Neural cell (in vitro differentiated cells): ENCODE measurements at regions not wholly inside any gene's neighbourhood (a gene's known extent, or its start where the extent isn't known, plus 50 kb on each side); places are given as distances from the start of the nearest gene placed in this dataset.

Source experiments
- H2AFZ ChIP-seq: fragments of 200-600, 300-800 bp; sonication (generic), shearing (Covaris generic); 2 replicates; pipeline ENCODE4 v1.6.0; 2014; ENCODE audit warnings: low read depth, mild to moderate bottlenecking, antibody characterized with exemption, low read length, moderate library complexity
- H3F3A ChIP-seq: fragments of 200-600 bp; shearing (Covaris generic); 2 replicates; pipeline ENCODE4 v1.6.1; 2016; ENCODE audit warnings: mild to moderate bottlenecking, moderate library complexity, mixed read lengths, antibody characterized with exemption, low read length; ENCODE audit not compliant: insufficient read depth, poor library complexity, severe bottlenecking
- H3K27ac ChIP-seq: fragments of 200-600, 300-800 bp; sonication (generic), shearing (Covaris generic); 2 replicates; pipeline ENCODE4 v1.5.1; 2014; ENCODE audit warnings: mild to moderate bottlenecking, low read length, moderate library complexity
- H3K27me3 ChIP-seq: fragments of 300-800, 200-600 bp; sonication (generic), shearing (Covaris generic); 2 replicates; pipeline ENCODE4 v1.6.0; 2014; ENCODE audit warnings: mild to moderate bottlenecking, low read depth, low read length, moderate library complexity; ENCODE audit not compliant: insufficient read depth
- H3K36me3 ChIP-seq: fragments of 300-800, 200-600 bp; sonication (generic), shearing (Covaris generic); 2 replicates; pipeline ENCODE4 v1.5.1; 2014; ENCODE audit warnings: mild to moderate bottlenecking, antibody characterized with exemption, low read length, moderate library complexity; ENCODE audit not compliant: insufficient read depth
- H3K4me2 ChIP-seq: fragments of 300-800, 200-600 bp; sonication (generic), shearing (Covaris generic); 2 replicates; pipeline ENCODE4 v1.6.0; 2014; ENCODE audit warnings: mild to moderate bottlenecking, low read length
- H3K4me3 ChIP-seq: fragments of 300-800, 200-600 bp; sonication (generic), shearing (Covaris generic); 2 replicates; pipeline ENCODE4 v1.5.1; 2014; ENCODE audit warnings: mild to moderate bottlenecking, low read length, moderate library complexity
- H3K79me2 ChIP-seq: fragments of 200-600 bp; shearing (Covaris generic); replicated peaks from 2 replicates; pipeline ENCODE4 v1.6.0; 2014; ENCODE audit warnings: mild to moderate bottlenecking, low read length, moderate library complexity; ENCODE audit not compliant: insufficient read depth
- H3K9ac ChIP-seq: fragments of 300-800, 200-600 bp; sonication (generic), shearing (Covaris generic); 2 replicates; pipeline ENCODE4 v1.6.1; 2016; ENCODE audit warnings: mild to moderate bottlenecking, low read length, mixed read lengths
- H3K9me2 ChIP-seq: fragments of 200-600 bp; shearing (Covaris generic); 2 replicates; pipeline ENCODE4 v1.6.1; 2016; ENCODE audit warnings: mild to moderate bottlenecking, low read length, mixed read lengths; ENCODE audit not compliant: insufficient read depth
- H3K9me3 ChIP-seq: fragments of 200-600, 300-800 bp; sonication (generic), shearing (Covaris generic); 2 replicates; pipeline ENCODE4 v1.6.1; 2016; ENCODE audit warnings: mild to moderate bottlenecking, mixed run types, low read length, moderate library complexity, mixed read lengths
- H4K20me1 ChIP-seq: fragments of 200-600 bp; shearing (Covaris generic); 2 replicates; pipeline ENCODE4 v1.6.1; 2016; ENCODE audit warnings: mild to moderate bottlenecking, mixed run types; ENCODE audit not compliant: insufficient read depth
- EP300 ChIP-seq: fragments of 450-650 bp; conservative IDR thresholded peaks from 2 replicates; pipeline ENCODE4 v1.6.1; 2014; ENCODE audit warnings: antibody characterized with exemption, mild to moderate bottlenecking, moderate library complexity; ENCODE audit not compliant: poor library complexity, severe bottlenecking
- EZH2 ChIP-seq: fragments of 200-600, 300-800 bp; shearing (Covaris generic), sonication (generic); IDR thresholded peaks from 2 replicates; pipeline ENCODE4 v1.6.1; 2014; ENCODE audit warnings: antibody characterized with exemption, low read length, borderline replicate concordance, mild to moderate bottlenecking; ENCODE audit not compliant: insufficient read depth, poor library complexity, severe bottlenecking
- MXI1 ChIP-seq: fragments of 450-650 bp; conservative IDR thresholded peaks from 2 replicates; pipeline ENCODE4 v1.6.1; 2014; ENCODE audit warnings: antibody characterized with exemption, mild to moderate bottlenecking; ENCODE audit not compliant: poor library complexity, severe bottlenecking
- POLR2AphosphoS5 ChIP-seq: IDR thresholded peaks from 2 replicates; pipeline ENCODE4 v1.6.1; 2012
- RAD21 ChIP-seq: fragments of 450-650 bp; conservative IDR thresholded peaks from 2 replicates; pipeline ENCODE4 v1.6.1; 2014; ENCODE audit warnings: antibody characterized with exemption, mild to moderate bottlenecking, moderate library complexity
- SMC3 ChIP-seq: fragments of 450-650 bp; conservative IDR thresholded peaks from 2 replicates; pipeline ENCODE4 v1.6.1; 2014; ENCODE audit warnings: antibody characterized with exemption, mild to moderate bottlenecking, moderate library complexity; ENCODE audit not compliant: poor library complexity
- TAF1 ChIP-seq: IDR thresholded peaks from 2 replicates; pipeline ENCODE4 v1.6.1; 2012; ENCODE audit warnings: low read depth
- TF ChIP-seq, protein P1 (sequence below): IDR thresholded peaks from 2 replicates; pipeline ENCODE4 v1.6.1; 2012; ENCODE audit warnings: borderline replicate concordance
- TF ChIP-seq, protein P2 (sequence below): fragments of 450-650 bp; IDR thresholded peaks from 2 replicates; pipeline ENCODE4 v1.5.1; 2014; ENCODE audit warnings: antibody characterized with exemption, mild to moderate bottlenecking, moderate library complexity; ENCODE audit not compliant: poor library complexity, severe bottlenecking

DNA sequence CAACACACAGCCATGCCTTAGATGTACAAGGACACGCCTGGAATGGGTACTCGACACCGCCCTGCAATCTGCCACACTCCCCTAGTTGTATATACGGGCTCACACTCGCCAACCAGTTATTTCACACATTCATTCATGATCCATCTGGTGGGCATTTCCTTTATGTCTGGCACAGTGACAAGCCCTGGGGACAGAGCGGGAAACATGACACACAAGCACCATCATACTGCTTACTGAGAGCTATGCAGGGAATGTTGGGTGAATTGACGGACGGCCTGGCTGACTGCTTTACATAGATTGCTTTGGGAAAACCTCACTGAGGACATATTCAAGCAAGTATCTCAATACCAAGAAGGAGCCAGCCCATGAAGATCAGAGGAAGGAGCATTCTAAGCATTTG is 448.0 kb upstream of the SPRED2 start:
- Histone ChIP-seq H2AFZ (no peak overlapping the region), H3K36me3 (no peaks in the 10 kb centered on the region), H3K27ac (no peak overlapping the region), H3K9me2 (no peaks in the 10 kb centered on the region), H3K9me3 (no peaks in the 10 kb centered on the region), H4K20me1 (no peaks in the 10 kb centered on the region), H3K79me2 (no peaks in the 10 kb centered on the region), H3K9ac (no peak overlapping the region), H3F3A (no peaks in the 10 kb centered on the region), H3K4me3 (no peak overlapping the region), H3K27me3 (no peaks in the 10 kb centered on the region), H3K4me2 (no peak overlapping the region)
- TF ChIP-seq TAF1, result no peak

DNA sequence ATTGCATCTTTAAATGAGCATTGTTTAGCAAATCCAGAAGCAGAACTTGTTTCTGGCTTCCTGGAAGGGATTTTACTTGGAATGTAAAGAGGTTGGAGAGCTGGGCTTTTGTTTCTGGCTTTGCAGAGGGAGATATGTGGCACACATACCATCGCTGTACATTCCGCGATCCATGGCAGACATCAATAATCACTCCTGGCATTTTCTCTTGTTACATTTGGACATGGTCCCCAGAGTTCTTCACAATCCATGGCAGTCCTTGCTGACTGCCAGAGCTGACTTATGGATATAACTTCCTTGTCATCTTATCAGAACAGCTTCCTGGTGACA is 445.6 kb upstream of the SPRED2 start:
- Histone ChIP-seq H3K27ac (no peak overlapping the region), H3K9me3 (no peaks in the 10 kb centered on the region), H3K4me2 (no peak overlapping the region), H3K9me2 (no peaks in the 10 kb centered on the region), H3K79me2 (no peaks in the 10 kb centered on the region), H3F3A (no peaks in the 10 kb centered on the region), H3K9ac (no peak overlapping the region), H3K4me3 (no peak overlapping the region), H4K20me1 (no peaks in the 10 kb centered on the region), H3K36me3 (no peaks in the 10 kb centered on the region), H3K27me3 (no peaks in the 10 kb centered on the region), H2AFZ (no peak overlapping the region)
- TF ChIP-seq, protein P1, sequence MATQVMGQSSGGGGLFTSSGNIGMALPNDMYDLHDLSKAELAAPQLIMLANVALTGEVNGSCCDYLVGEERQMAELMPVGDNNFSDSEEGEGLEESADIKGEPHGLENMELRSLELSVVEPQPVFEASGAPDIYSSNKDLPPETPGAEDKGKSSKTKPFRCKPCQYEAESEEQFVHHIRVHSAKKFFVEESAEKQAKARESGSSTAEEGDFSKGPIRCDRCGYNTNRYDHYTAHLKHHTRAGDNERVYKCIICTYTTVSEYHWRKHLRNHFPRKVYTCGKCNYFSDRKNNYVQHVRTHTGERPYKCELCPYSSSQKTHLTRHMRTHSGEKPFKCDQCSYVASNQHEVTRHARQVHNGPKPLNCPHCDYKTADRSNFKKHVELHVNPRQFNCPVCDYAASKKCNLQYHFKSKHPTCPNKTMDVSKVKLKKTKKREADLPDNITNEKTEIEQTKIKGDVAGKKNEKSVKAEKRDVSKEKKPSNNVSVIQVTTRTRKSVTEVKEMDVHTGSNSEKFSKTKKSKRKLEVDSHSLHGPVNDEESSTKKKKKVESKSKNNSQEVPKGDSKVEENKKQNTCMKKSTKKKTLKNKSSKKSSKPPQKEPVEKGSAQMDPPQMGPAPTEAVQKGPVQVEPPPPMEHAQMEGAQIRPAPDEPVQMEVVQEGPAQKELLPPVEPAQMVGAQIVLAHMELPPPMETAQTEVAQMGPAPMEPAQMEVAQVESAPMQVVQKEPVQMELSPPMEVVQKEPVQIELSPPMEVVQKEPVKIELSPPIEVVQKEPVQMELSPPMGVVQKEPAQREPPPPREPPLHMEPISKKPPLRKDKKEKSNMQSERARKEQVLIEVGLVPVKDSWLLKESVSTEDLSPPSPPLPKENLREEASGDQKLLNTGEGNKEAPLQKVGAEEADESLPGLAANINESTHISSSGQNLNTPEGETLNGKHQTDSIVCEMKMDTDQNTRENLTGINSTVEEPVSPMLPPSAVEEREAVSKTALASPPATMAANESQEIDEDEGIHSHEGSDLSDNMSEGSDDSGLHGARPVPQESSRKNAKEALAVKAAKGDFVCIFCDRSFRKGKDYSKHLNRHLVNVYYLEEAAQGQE, result no peak
- TF ChIP-seq TAF1, result no peak
- TF ChIP-seq RAD21, result no peak
- no peak for TF ChIP-seq EZH2
- TF ChIP-seq POLR2AphosphoS5, result no peak
- TF ChIP-seq MXI1, result no peak

DNA sequence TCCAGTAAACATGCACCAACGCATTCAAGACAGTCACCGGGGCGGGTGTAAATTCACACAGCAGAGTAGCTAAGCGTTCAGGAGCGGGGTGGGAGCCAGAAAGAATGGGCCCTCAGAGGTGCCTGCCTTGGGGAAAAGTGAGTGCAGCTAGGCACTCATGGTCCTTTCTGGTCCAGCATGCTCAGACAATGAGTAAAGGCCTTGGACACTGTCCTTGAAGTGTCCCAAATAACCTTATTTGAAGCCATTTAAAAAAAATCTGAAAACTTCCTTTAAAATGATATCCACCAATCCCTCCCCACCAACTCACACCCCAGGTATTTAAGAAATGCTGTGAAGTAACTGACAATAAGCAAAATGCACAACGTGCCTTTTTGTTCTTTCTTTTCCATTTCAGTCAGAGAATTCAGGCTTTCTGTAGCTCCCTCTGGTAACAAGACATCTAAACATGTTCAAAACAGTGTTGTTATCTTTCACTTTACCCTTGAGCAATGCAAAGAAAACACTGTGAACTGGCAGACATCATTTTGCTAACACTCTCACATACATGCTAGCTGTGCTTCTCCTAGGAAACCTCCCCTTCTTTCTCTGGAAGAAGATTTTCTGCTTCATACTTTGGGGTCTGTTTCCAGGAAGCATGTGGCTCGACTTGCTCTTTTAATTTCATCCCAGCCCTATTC is 445.1 kb upstream of the SPRED2 start:
- H4K20me1 ChIP-seq, result no peaks in the 10 kb centered on the region
- no peak overlapping the region for H3K4me2 ChIP-seq
- H3K9ac ChIP-seq, result no peak overlapping the region
- H2AFZ ChIP-seq, result no peak overlapping the region
- H3K9me3 ChIP-seq, result no peaks in the 10 kb centered on the region
- H3K27me3 ChIP-seq, result no peaks in the 10 kb centered on the region
- no peaks in the 10 kb centered on the region for H3K79me2 ChIP-seq
- H3K9me2 ChIP-seq, result no peaks in the 10 kb centered on the region
- no peaks in the 10 kb centered on the region for H3K36me3 ChIP-seq
- H3K27ac ChIP-seq, result no peak overlapping the region
- TF ChIP-seq, protein P1, result no peak
- TF ChIP-seq EP300, result no peak
- no peak for TF ChIP-seq EZH2
- no peak for TF ChIP-seq MXI1
- TF ChIP-seq, protein P2, sequence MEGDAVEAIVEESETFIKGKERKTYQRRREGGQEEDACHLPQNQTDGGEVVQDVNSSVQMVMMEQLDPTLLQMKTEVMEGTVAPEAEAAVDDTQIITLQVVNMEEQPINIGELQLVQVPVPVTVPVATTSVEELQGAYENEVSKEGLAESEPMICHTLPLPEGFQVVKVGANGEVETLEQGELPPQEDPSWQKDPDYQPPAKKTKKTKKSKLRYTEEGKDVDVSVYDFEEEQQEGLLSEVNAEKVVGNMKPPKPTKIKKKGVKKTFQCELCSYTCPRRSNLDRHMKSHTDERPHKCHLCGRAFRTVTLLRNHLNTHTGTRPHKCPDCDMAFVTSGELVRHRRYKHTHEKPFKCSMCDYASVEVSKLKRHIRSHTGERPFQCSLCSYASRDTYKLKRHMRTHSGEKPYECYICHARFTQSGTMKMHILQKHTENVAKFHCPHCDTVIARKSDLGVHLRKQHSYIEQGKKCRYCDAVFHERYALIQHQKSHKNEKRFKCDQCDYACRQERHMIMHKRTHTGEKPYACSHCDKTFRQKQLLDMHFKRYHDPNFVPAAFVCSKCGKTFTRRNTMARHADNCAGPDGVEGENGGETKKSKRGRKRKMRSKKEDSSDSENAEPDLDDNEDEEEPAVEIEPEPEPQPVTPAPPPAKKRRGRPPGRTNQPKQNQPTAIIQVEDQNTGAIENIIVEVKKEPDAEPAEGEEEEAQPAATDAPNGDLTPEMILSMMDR, result no peak
- TF ChIP-seq RAD21, result no peak
- TF ChIP-seq TAF1, result no peak
- TF ChIP-seq POLR2AphosphoS5, result no peak
- no peak for TF ChIP-seq SMC3
- no peak overlapping the region for H3K4me3 ChIP-seq
- H3F3A ChIP-seq, result no peaks in the 10 kb centered on the region
